H1 (cell line): ENCODE measurements at regions not wholly inside any gene's neighbourhood (a gene's known extent, or its start where the extent isn't known, plus 50 kb on each side); places are given as distances from the start of the nearest gene placed in this dataset.

Experiments
- CTCF ChIA-PET: fragments of 300-600 bp; sonication (Branson Sonifier 250); formaldehyde crosslinking; loops from one replicate; lab custom pipeline; 2021; ENCODE audit not compliant: partially characterized antibody; lab: Charles Lee
- POLR2A ChIA-PET: fragments of 300-600 bp; sonication (Branson Sonifier 250); formaldehyde crosslinking; loops from one replicate; lab custom pipeline; 2021; ENCODE audit warnings: inconsistent platforms; ENCODE audit not compliant: partially characterized antibody; lab: Charles Lee
- DNase-seq, 2 experiments: peaks; one replicate each; pipeline versions ENCODE4 v3.0.0 to v3.0.0-alpha.2; 2010 to 2022; ENCODE audit warnings: low spot score in 2 of 2, low read depth in 1 of 2, mixed read lengths in 1 of 2
- FAIRE-seq: peaks from 2 replicates; lab custom pipeline; 2011; peaks lifted over from hg19 to GRCh38; lab: Jason Lieb, UNC
- H2AFZ ChIP-seq: 2 replicates; pipeline ENCODE4 v1.8.1; 2012; ENCODE audit warnings: low read length, inconsistent platforms
- H2AK5ac ChIP-seq: 2 replicates; pipeline ENCODE4 v1.6.1; 2013; ENCODE audit warnings: low read depth, low read length
- H2BK120ac ChIP-seq: replicated peaks from 2 replicates; pipeline ENCODE3; 2013; ENCODE audit warnings: low read depth, low read length, inconsistent platforms
- H2BK12ac ChIP-seq: 2 replicates; pipeline ENCODE4 v1.6.1; 2013; ENCODE audit warnings: low read depth, low read length
- H2BK15ac ChIP-seq: 2 replicates; pipeline ENCODE4 v1.6.1; 2013; ENCODE audit warnings: low read length
- H2BK20ac ChIP-seq: 2 replicates; pipeline ENCODE4 v1.6.1; 2013; ENCODE audit warnings: low read length
- H2BK5ac ChIP-seq: 2 replicates; pipeline ENCODE4 v1.6.1; 2013; ENCODE audit warnings: low read depth, low read length
- H3K14ac ChIP-seq: 2 replicates; pipeline ENCODE4 v1.6.1; 2013; ENCODE audit warnings: inconsistent platforms; ENCODE audit not compliant: insufficient read length
- H3K18ac ChIP-seq: 2 replicates; pipeline ENCODE4 v1.6.1; 2013; ENCODE audit warnings: low read length; ENCODE audit errors: extremely low read depth
- H3K23ac ChIP-seq: 2 replicates; pipeline ENCODE4 v1.6.1; 2013; ENCODE audit warnings: inconsistent platforms; ENCODE audit not compliant: insufficient read length
- H3K23me2 ChIP-seq: 2 replicates; pipeline ENCODE4 v1.6.1; 2013; ENCODE audit warnings: low read depth, low read length
- H3K27ac ChIP-seq: 2 replicates; pipeline ENCODE4 v1.6.1; 2011; ENCODE audit warnings: low read depth, low read length, inconsistent platforms
- H3K27me3 ChIP-seq, 4 experiments: replicated peaks in 1 of 4; 1 replicate in 1 of 4; 2 replicates in 3 of 4; pipeline versions ENCODE4 v1.6.1 to v1.8.1; 2011 to 2013; ENCODE audit warnings: low read length in 3 of 4, mild to moderate bottlenecking in 3 of 4, inconsistent platforms in 2 of 4, mixed read lengths in 2 of 4, moderate library complexity in 1 of 4; ENCODE audit not compliant: control insufficient read depth in 3 of 4, insufficient read depth in 3 of 4; ENCODE audit errors: extremely low read depth in 1 of 4
- H3K36me3 ChIP-seq, 4 experiments: 2 replicates each; pipeline versions ENCODE4 v1.6.1 to v1.8.1; 2011 to 2013; ENCODE audit warnings: mild to moderate bottlenecking in 4 of 4, low read length in 3 of 4, moderate library complexity in 2 of 4, control low read depth in 1 of 4, inconsistent platforms in 1 of 4; ENCODE audit not compliant: insufficient read depth in 4 of 4, control insufficient read depth in 2 of 4
- H3K4ac ChIP-seq: replicated peaks from 2 replicates; pipeline ENCODE3; 2013; ENCODE audit warnings: low read length, low read depth, mixed read lengths, inconsistent platforms; ENCODE audit not compliant: insufficient read length
- H3K4me1 ChIP-seq, 4 experiments: replicated peaks in 1 of 4; 1 replicate in 1 of 4; 2 replicates in 3 of 4; pipeline versions ENCODE4 v1.6.1 to v1.8.1; 2011 to 2013; ENCODE audit warnings: low read length in 3 of 4, inconsistent platforms in 2 of 4, mixed read lengths in 1 of 4; ENCODE audit not compliant: insufficient read depth in 4 of 4, control insufficient read depth in 3 of 4
- H3K4me2 ChIP-seq, 2 experiments: 2 replicates each; pipeline versions ENCODE4 v1.6.1 to v1.8.1; 2011 to 2013; ENCODE audit warnings: low read depth in 2 of 2, low read length in 2 of 2, control low read depth in 1 of 2, inconsistent platforms in 1 of 2, mild to moderate bottlenecking in 1 of 2; ENCODE audit not compliant: insufficient read depth in 1 of 2
- H3K4me3 ChIP-seq, 4 experiments: fragments of 200-600, 300-600 bp in 1 of 4; sonication (generic), shearing (Covaris generic), sonication (Bioruptor Twin) in 1 of 4; 2 replicates each; pipeline versions ENCODE4 v1.5.1 to v1.8.1; 2011 to 2016; ENCODE audit warnings: low read length in 4 of 4, low read depth in 3 of 4, control low read depth in 2 of 4, inconsistent platforms in 2 of 4, mild to moderate bottlenecking in 2 of 4, mixed read lengths in 1 of 4, moderate library complexity in 1 of 4; ENCODE audit not compliant: insufficient read depth in 2 of 4; ENCODE audit errors: extremely low read depth in 1 of 4
- H3K56ac ChIP-seq: replicated peaks from 2 replicates; pipeline ENCODE3; 2013; ENCODE audit warnings: low read depth, mild to moderate bottlenecking, mixed read lengths, low read length, inconsistent platforms; ENCODE audit not compliant: insufficient read length
- H3K79me1 ChIP-seq: 2 replicates; pipeline ENCODE4 v1.6.1; 2013; ENCODE audit warnings: low read depth, low read length, control low read depth
- H3K79me2 ChIP-seq, 2 experiments: 2 replicates each; pipeline versions ENCODE4 v1.6.1 to v1.8.1; 2012 to 2013; ENCODE audit warnings: low read length in 2 of 2, mild to moderate bottlenecking in 2 of 2, inconsistent platforms in 1 of 2; ENCODE audit not compliant: insufficient read depth in 2 of 2, control insufficient read depth in 1 of 2
- H3K9ac ChIP-seq, 4 experiments: replicated peaks in 1 of 4; 1 replicate in 1 of 4; 2 replicates in 3 of 4; pipeline versions ENCODE4 v1.6.1 to v1.8.1; 2011 to 2013; ENCODE audit warnings: low read depth in 3 of 4, low read length in 3 of 4, control low read depth in 2 of 4, mild to moderate bottlenecking in 2 of 4, moderate library complexity in 2 of 4, inconsistent platforms in 1 of 4; ENCODE audit errors: extremely low read depth in 1 of 4
- H3K9me3 ChIP-seq, 2 experiments: 2 replicates each; pipeline versions ENCODE4 v1.6.1 to v1.8.1; 2012 to 2013; ENCODE audit warnings: mild to moderate bottlenecking in 2 of 2, moderate library complexity in 2 of 2, control low read depth in 1 of 2, inconsistent platforms in 1 of 2, low read depth in 1 of 2, low read length in 1 of 2, mixed read lengths in 1 of 2; ENCODE audit not compliant: insufficient read depth in 2 of 2
- H4K20me1 ChIP-seq, 2 experiments: replicated peaks in 1 of 2; 2 replicates each; pipeline versions ENCODE3 to v1.8.1; 2011 to 2013; ENCODE audit warnings: inconsistent platforms in 2 of 2, low read length in 2 of 2, mild to moderate bottlenecking in 1 of 2; ENCODE audit not compliant: insufficient read depth in 2 of 2, control insufficient read depth in 1 of 2
- H4K5ac ChIP-seq: 2 replicates; pipeline ENCODE4 v1.6.1; 2013; ENCODE audit warnings: low read length, low read depth, mixed read lengths, inconsistent platforms; ENCODE audit not compliant: insufficient read length
- H4K8ac ChIP-seq: 2 replicates; pipeline ENCODE4 v1.8.0; 2013; ENCODE audit warnings: mild to moderate bottlenecking, moderate library complexity, low read length, inconsistent platforms; ENCODE audit not compliant: insufficient read depth; ENCODE audit errors: extremely low read depth
- H4K91ac ChIP-seq: replicated peaks from 2 replicates; pipeline ENCODE3; 2013; ENCODE audit warnings: low read length, mixed read lengths, inconsistent platforms; ENCODE audit not compliant: insufficient read length
- BRCA1 ChIP-seq: IDR thresholded peaks from 2 replicates; pipeline ENCODE4 v1.6.1; 2012; ENCODE audit warnings: low read depth, low read length, improper control_type of control experiment
- CBX8 ChIP-seq: fragments of 300-800, 300-1000 bp; sonication (generic); IDR thresholded peaks from 2 replicates; pipeline ENCODE4 v1.7.1; 2016; ENCODE audit warnings: low read depth, low read length, borderline replicate concordance
- FOSL1 ChIP-seq: IDR thresholded peaks from 2 replicates; pipeline ENCODE4 v1.6.1; 2011; ENCODE audit warnings: mild to moderate bottlenecking, low read depth, low read length, moderate library complexity; ENCODE audit not compliant: insufficient read depth
- GABPA ChIP-seq: IDR thresholded peaks from 2 replicates; pipeline ENCODE4 v1.6.1; 2011; ENCODE audit warnings: mild to moderate bottlenecking, low read length, moderate library complexity, borderline replicate concordance; ENCODE audit not compliant: insufficient read depth
- HDAC6 ChIP-seq: IDR thresholded peaks from one replicate; pipeline ENCODE4 v1.7.1; 2012; ENCODE audit warnings: low read depth, mild to moderate bottlenecking, inconsistent platforms, low read length, moderate library complexity
- JUND ChIP-seq: IDR thresholded peaks from 2 replicates; pipeline ENCODE4 v1.6.1; 2011; ENCODE audit warnings: mild to moderate bottlenecking, improper control_type of control experiment, low read length
- MAFK ChIP-seq: IDR thresholded peaks from 2 replicates; pipeline ENCODE4 v1.6.1; 2012; ENCODE audit warnings: low read depth, mild to moderate bottlenecking, improper control_type of control experiment, low read length
- SUZ12 ChIP-seq: fragments of 200-600 bp; sonication (generic); IDR thresholded peaks from 2 replicates; pipeline ENCODE4 v1.6.1; 2012; ENCODE audit warnings: mild to moderate bottlenecking, inconsistent platforms, low read length, moderate library complexity, mixed read lengths
- ZNF274 ChIP-seq: IDR thresholded peaks from 2 replicates; pipeline ENCODE4 v1.7.0; 2012; ENCODE audit warnings: low read length, borderline replicate concordance; ENCODE audit errors: extremely low read depth
- WGBS, 2 experiments: shearing (Covaris generic) in 1 of 2; methylation state at CpG; one replicate each; pipeline versions ENCODE4 v1.1.6 to v1.1.7; 2013 to 2015; ENCODE audit warnings: low lambda C conversion rate in 2 of 2, mixed read lengths in 2 of 2, inconsistent platforms in 1 of 2, low coverage in 1 of 2, missing lambda C conversion rate in 1 of 2; ENCODE audit not compliant: insufficient replicate concordance in 2 of 2, insufficient coverage in 1 of 2, insufficient read length in 1 of 2; ENCODE audit errors: extremely low coverage in 1 of 2, missing lambda C conversion rate in 1 of 2; 5-methylcytosine and 5-hydroxymethylcytosine counted together

- no peak overlapping the region for H2BK12ac ChIP-seq
- no peaks in the 10 kb centered on the region for H3K36me3 ChIP-seq
- H3K4me1 ChIP-seq = no peaks in the 10 kb centered on the region
- H2BK5ac ChIP-seq = no peak overlapping the region
- H2BK15ac ChIP-seq = no peak overlapping the region
- H3K4me3 ChIP-seq = no peak overlapping the region
- DNase-seq (no peak), FAIRE-seq (no peak)
- no peak overlapping the region for H2AK5ac ChIP-seq
- WGBS, 2 experiments = 79% methylated on average over 2 of the region's 2 CpGs; no CpG with 5 or more reads in 1 of the 2 experiments
- H3K27me3 ChIP-seq = peaks cover 0 to 2% (median 0%) of the 10 kb centered on the region in 4 experiments; a peak in 1 of 7 replicates
- H4K5ac ChIP-seq = no peak overlapping the region
- H3K4ac ChIP-seq = no peak overlapping the region
- no peak overlapping the region for H4K91ac ChIP-seq
- no peaks in the 10 kb centered on the region for H4K20me1 ChIP-seq
- H3K18ac ChIP-seq = no peak overlapping the region
- H3K79me1 ChIP-seq = no peaks in the 10 kb centered on the region
- no peaks in the 10 kb centered on the region for H3K23me2 ChIP-seq
- TF ChIP-seq ZNF274 (no peak), MAFK (no peak), BRCA1 (no peak), SUZ12 (no peak), HDAC6 (no peak), JUND (no peak), CBX8 (no peak), FOSL1 (no peak), GABPA (no peak)
- H3K9me3 ChIP-seq = no peaks in the 10 kb centered on the region; a peak in 2 of 4 replicates
- H2BK20ac ChIP-seq = no peak overlapping the region
- H3K23ac ChIP-seq = no peak overlapping the region
- no peak overlapping the region for H4K8ac ChIP-seq
- no peaks in the 10 kb centered on the region for H3K79me2 ChIP-seq
- H3K4me2 ChIP-seq = no peak overlapping the region
- no peak overlapping the region for H3K56ac ChIP-seq
- ChIA-PET CTCF (interaction anchor here (1.4 kb wide), 1 partner anchor 225 kb away, joined by 3 read pairs; no protein-coding TSS in a partner anchor), POLR2A (no interaction called here)
- H3K27ac ChIP-seq = no peak overlapping the region
- H2BK120ac ChIP-seq = no peak overlapping the region
- no peak overlapping the region for H3K9ac ChIP-seq
- no peak overlapping the region for H2AFZ ChIP-seq
- H3K14ac ChIP-seq = no peak overlapping the region
These were observed 217.6 kb upstream of the PDE10A start for GRCh38 chr6:165880686-165881085.
